ENCODE measurements at regions not wholly inside any gene's neighbourhood (a gene's known extent, or its start where the extent isn't known, plus 50 kb on each side); places are given as distances from the start of the nearest gene placed in this dataset.

GRCh38 chr3:194279101-194279500 lies 72.0 kb downstream of the CPN2 start:
- POLR2A ChIA-PET: no interaction called here
- ATAC-seq: no peak
- H3K9me3 Mint-ChIP-seq: no peaks in the 10 kb centered on the region

GRCh38 chr3:194279701-194280360 lies 71.3 kb downstream of the CPN2 start:
- no peak overlapping the region for H3K4me3 Mint-ChIP-seq

More at GRCh38 chr3:194279101-194279500, 72.0 kb downstream of the CPN2 start:
- Mint-ChIP-seq H3K27ac (no peak overlapping the region), H3K36me3 (ENCODE audit: low read depth) (no peaks in the 10 kb centered on the region), H3K27me3 (no peaks in the 10 kb centered on the region), H3K4me3 (no peak overlapping the region), H3K4me1 (ENCODE audit: low read depth) (peaks cover 2% of the 10 kb centered on the region)
- TF ChIP-seq CTCF (IDR thresholded peaks at IDR 0.05): no peak
- DNase-seq: no peak
- intact Hi-C loops (cut with micrococcal nuclease): no loop called here
- CTCF ChIA-PET: no interaction called here

GRCh38 chr3:194280777-194281176 lies 70.4 kb downstream of the CPN2 start:
- Mint-ChIP-seq H3K27me3 (no peaks in the 10 kb centered on the region), H3K4me1 (ENCODE audit: low read depth) (no peaks in the 10 kb centered on the region), H3K27ac (no peak overlapping the region), H3K9me3 (no peaks in the 10 kb centered on the region), H3K4me3 (no peak overlapping the region), H3K36me3 (ENCODE audit: low read depth) (no peaks in the 10 kb centered on the region)
- ChIA-PET POLR2A (no interaction called here), CTCF (no interaction called here)
- intact Hi-C loops (cut with micrococcal nuclease): no loop called here
- ATAC-seq: no peak
- TF ChIP-seq CTCF (IDR thresholded peaks at IDR 0.05): no peak
- DNase-seq: no peak

More at GRCh38 chr3:194279701-194280360, 71.3 kb downstream of the CPN2 start:
- ATAC-seq (no peak), DNase-seq (no peak)
- no peaks in the 10 kb centered on the region for H3K27me3 Mint-ChIP-seq
- intact Hi-C loops (cut with micrococcal nuclease): no loop called here
- CTCF ChIA-PET: no interaction called here
- no peak for TF ChIP-seq CTCF (IDR thresholded peaks at IDR 0.05)
- no peaks in the 10 kb centered on the region for H3K9me3 Mint-ChIP-seq
- H3K27ac Mint-ChIP-seq: no peak overlapping the region
- no peaks in the 10 kb centered on the region for H3K36me3 Mint-ChIP-seq (ENCODE audit: low read depth)
- H3K4me1 Mint-ChIP-seq (ENCODE audit: low read depth): peaks cover 2% of the 10 kb centered on the region
- POLR2A ChIA-PET: no interaction called here

- no peak for TF ChIP-seq CTCF (IDR thresholded peaks at IDR 0.05)
- ChIA-PET CTCF (no interaction called here), POLR2A (no interaction called here)
- ATAC-seq (no peak), DNase-seq (no peak)
- no peak overlapping the region for H3K4me3 Mint-ChIP-seq
- no peaks in the 10 kb centered on the region for H3K4me1 Mint-ChIP-seq (ENCODE audit: low read depth)
- intact Hi-C loops (cut with micrococcal nuclease): no loop called here
- H3K36me3 Mint-ChIP-seq (ENCODE audit: low read depth): no peaks in the 10 kb centered on the region
- no peak overlapping the region for H3K27ac Mint-ChIP-seq
- H3K9me3 Mint-ChIP-seq: no peaks in the 10 kb centered on the region
- no peaks in the 10 kb centered on the region for H3K27me3 Mint-ChIP-seq
Observed at GRCh38 chr3:194281306-194281705, 69.8 kb downstream of the CPN2 start.

GRCh38 chr3:194281766-194282165 lies 69.4 kb downstream of the CPN2 start:
- CTCF ChIA-PET: no interaction called here
- ATAC-seq: no peak
- H3K9me3 Mint-ChIP-seq: no peaks in the 10 kb centered on the region
- DNase-seq: no peak
- intact Hi-C loops (cut with micrococcal nuclease): no loop called here
- POLR2A ChIA-PET: no interaction called here
- no peak overlapping the region for H3K27ac Mint-ChIP-seq
- no peaks in the 10 kb centered on the region for H3K4me1 Mint-ChIP-seq (ENCODE audit: low read depth)
- no peak overlapping the region for H3K4me3 Mint-ChIP-seq
- TF ChIP-seq CTCF (IDR thresholded peaks at IDR 0.05): no peak
- H3K27me3 Mint-ChIP-seq: no peaks in the 10 kb centered on the region
- no peaks in the 10 kb centered on the region for H3K36me3 Mint-ChIP-seq (ENCODE audit: low read depth)
